ENCODE measurements at regions not wholly inside any gene's neighbourhood (a gene's known extent, or its start where the extent isn't known, plus 50 kb on each side); places are given as distances from the start of the nearest gene placed in this dataset.

DNA sequence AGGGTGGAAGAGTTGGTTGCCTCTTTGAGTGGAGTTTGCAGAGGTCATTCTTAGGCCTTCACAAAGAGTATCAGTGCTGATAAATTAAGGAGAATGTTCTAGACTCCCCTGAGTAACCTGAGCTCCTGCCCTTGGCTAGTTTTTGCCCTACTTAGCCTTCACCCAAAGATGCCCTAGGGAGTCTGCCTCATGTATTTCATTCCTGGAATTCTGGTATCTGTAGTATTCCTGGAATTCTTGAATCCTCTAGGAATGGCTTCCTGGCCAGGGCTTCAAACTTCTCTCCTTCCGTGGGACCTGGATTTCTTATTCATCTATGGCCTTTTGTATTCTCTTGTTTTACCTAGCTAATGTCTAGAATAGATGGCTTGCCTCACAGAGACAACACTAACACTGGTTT is 701.1 kb downstream of the NOVA1 start:
- intact Hi-C loops (cut with micrococcal nuclease) = no loop called here
- CTCF ChIA-PET = no interaction called here
- Histone ChIP-seq H3K9me1 (replicated peaks; ENCODE audit: control insufficient read depth, extremely low read depth, insufficient read depth, low read length) (no peaks in the 10 kb centered on the region), H3K4me2 (ENCODE audit: insufficient read depth, low read length) (no peak overlapping the region), H3K4me1 (ENCODE audit: control insufficient read depth, extremely low read depth, insufficient read depth, low read length) (no peaks in the 10 kb centered on the region), H3K36me3 (ENCODE audit: control insufficient read depth in 2 of 2, extremely low read depth in 1 of 2, insufficient read depth in 2 of 2, low read length in 2 of 2) (no peaks in the 10 kb centered on the region), H3K9ac (replicated peaks; ENCODE audit: extremely low read depth, insufficient read depth, low read length) (no peak overlapping the region), H4K20me1 (replicated peaks; ENCODE audit: control insufficient read depth, extremely low read depth, insufficient read depth, low read length) (no peaks in the 10 kb centered on the region), H2AFZ (ENCODE audit: low read depth, low read length) (no peak overlapping the region), H3K27me3 (ENCODE audit: control insufficient read depth in 2 of 2, insufficient read depth in 2 of 2, low read length in 2 of 2) (no peaks in the 10 kb centered on the region), H3K27ac (ENCODE audit: insufficient read depth, low read depth, low read length) (no peak overlapping the region), H3K9me3 (replicated peaks; ENCODE audit: control insufficient read depth, insufficient read depth, low read length) (no peaks in the 10 kb centered on the region), H3K79me2 (ENCODE audit: control insufficient read depth, insufficient read depth, low read length) (no peaks in the 10 kb centered on the region), H3K4me3 (replicated peaks in 1 of 3; ENCODE audit: insufficient read depth in 1 of 3, low read depth in 1 of 3, low read length in 3 of 3) (no peak overlapping the region)
- DNase-seq (ENCODE audit: low read depth, low spot score) = no peak
- POLR2A ChIA-PET = no interaction called here
- no TSS peak for BruUV-seq (replicated peaks)
- no peak for FAIRE-seq
- dilution Hi-C loops (cut with MboI; ENCODE audit: extremely low pct_ligation_motif_present, low sequenced_read_pairs) = no loop called here
- TF ChIP-seq, protein P1, sequence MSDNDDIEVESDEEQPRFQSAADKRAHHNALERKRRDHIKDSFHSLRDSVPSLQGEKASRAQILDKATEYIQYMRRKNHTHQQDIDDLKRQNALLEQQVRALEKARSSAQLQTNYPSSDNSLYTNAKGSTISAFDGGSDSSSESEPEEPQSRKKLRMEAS (IDR thresholded peaks at IDR 0.05; ENCODE audit: insufficient read depth, insufficient read length) = no peak
- TF ChIP-seq, protein P2, sequence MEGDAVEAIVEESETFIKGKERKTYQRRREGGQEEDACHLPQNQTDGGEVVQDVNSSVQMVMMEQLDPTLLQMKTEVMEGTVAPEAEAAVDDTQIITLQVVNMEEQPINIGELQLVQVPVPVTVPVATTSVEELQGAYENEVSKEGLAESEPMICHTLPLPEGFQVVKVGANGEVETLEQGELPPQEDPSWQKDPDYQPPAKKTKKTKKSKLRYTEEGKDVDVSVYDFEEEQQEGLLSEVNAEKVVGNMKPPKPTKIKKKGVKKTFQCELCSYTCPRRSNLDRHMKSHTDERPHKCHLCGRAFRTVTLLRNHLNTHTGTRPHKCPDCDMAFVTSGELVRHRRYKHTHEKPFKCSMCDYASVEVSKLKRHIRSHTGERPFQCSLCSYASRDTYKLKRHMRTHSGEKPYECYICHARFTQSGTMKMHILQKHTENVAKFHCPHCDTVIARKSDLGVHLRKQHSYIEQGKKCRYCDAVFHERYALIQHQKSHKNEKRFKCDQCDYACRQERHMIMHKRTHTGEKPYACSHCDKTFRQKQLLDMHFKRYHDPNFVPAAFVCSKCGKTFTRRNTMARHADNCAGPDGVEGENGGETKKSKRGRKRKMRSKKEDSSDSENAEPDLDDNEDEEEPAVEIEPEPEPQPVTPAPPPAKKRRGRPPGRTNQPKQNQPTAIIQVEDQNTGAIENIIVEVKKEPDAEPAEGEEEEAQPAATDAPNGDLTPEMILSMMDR (IDR thresholded peaks at IDR 0.05; ENCODE audit: extremely low read depth in 1 of 2, insufficient read depth in 1 of 2, low read depth in 1 of 2, low read length in 2 of 2) = no peak
- TF ChIP-seq MYC (IDR thresholded peaks at IDR 0.05; ENCODE audit: low read depth, low read length) (no peak), FOS (IDR thresholded peaks at IDR 0.05; ENCODE audit: borderline replicate concordance, insufficient read depth, low read length) (no peak), POLR2AphosphoS5 (IDR thresholded peaks at IDR 0.05; ENCODE audit: insufficient read depth, low read depth, low read length) (no peak), GATA2 (IDR thresholded peaks at IDR 0.05; ENCODE audit: insufficient read depth, insufficient read length, low read depth, low read length) (no peak), JUN (IDR thresholded peaks at IDR 0.05; ENCODE audit: borderline replicate concordance, insufficient read depth, insufficient read length, low read depth) (no peak), POLR2A (IDR thresholded peaks at IDR 0.05; ENCODE audit: low read depth, low read length) (no peak), EZH2 (IDR thresholded peaks at IDR 0.05; ENCODE audit: borderline replicate concordance, low read depth, low read length, severe bottlenecking) (no peak)
